NCI-H2029 treated with DMSO at 0.1 percent for 48 hours (cell line): ENCODE measurements at regions not wholly inside any gene's neighbourhood (a gene's known extent, or its start where the extent isn't known, plus 50 kb on each side); places are given as distances from the start of the nearest gene placed in this dataset.
"Not testable (repeated sequence)": the region's sequence is repeated elsewhere in the genome, so short reads cannot be mapped to it uniquely, and the experiment has no call there.

Source experiments
- DNase-seq: peaks from one replicate; lab custom pipeline; 2025; lab: John Stamatoyannopoulos, UW

GRCh38 chr11:81986556-81987161 is 747.0 kb downstream of the FAM181B start:
- DNase-seq: no peak

- no peak for DNase-seq
Measured at GRCh38 chr11:81979448-81979847, 754.2 kb downstream of the FAM181B start.

- no peak for DNase-seq
Measured at GRCh38 chr11:81975261-81975900, 758.3 kb downstream of the FAM181B start.

- DNase-seq: no peak
Measured at GRCh38 chr11:81970886-81971285, 762.8 kb downstream of the FAM181B start.

GRCh38 chr11:81967242-81967641 is 766.4 kb downstream of the FAM181B start:
- DNase-seq: no peak

GRCh38 chr11:81966340-81966739 is 767.3 kb downstream of the FAM181B start:
- no peak for DNase-seq

- DNase-seq: no peak
Measured at GRCh38 chr11:81963018-81963417, 770.6 kb downstream of the FAM181B start.

GRCh38 chr11:81960443-81960842 is 773.2 kb downstream of the FAM181B start:
- no peak for DNase-seq

- DNase-seq: no peak
Measured at GRCh38 chr11:81959341-81959740, 774.3 kb downstream of the FAM181B start.

- DNase-seq: not testable (repeated sequence)
Measured at GRCh38 chr11:81954301-81954700, 779.4 kb downstream of the FAM181B start.

GRCh38 chr11:81946831-81947230 is 786.8 kb downstream of the FAM181B start:
- DNase-seq: no peak

GRCh38 chr11:81942646-81943045 is 791.0 kb downstream of the FAM181B start:
- no peak for DNase-seq

GRCh38 chr11:81941998-81942397 is 791.7 kb downstream of the FAM181B start:
- DNase-seq: no peak

- DNase-seq: no peak
Measured at GRCh38 chr11:81932303-81932702, 801.4 kb downstream of the FAM181B start.

GRCh38 chr11:81920205-81920604 is 813.5 kb downstream of the FAM181B start:
- DNase-seq: no peak

- no peak for DNase-seq
Measured at GRCh38 chr11:81916451-81916850, 817.2 kb downstream of the FAM181B start.

- DNase-seq: no peak
Measured at GRCh38 chr11:81915045-81915444, 818.6 kb downstream of the FAM181B start.

GRCh38 chr11:81913793-81914192 is 819.9 kb downstream of the FAM181B start:
- no peak for DNase-seq

GRCh38 chr11:81907996-81908395 is 825.7 kb downstream of the FAM181B start:
- no peak for DNase-seq

- DNase-seq: no peak
Measured at GRCh38 chr11:81899156-81899555, 834.5 kb downstream of the FAM181B start.

GRCh38 chr11:81897639-81898038 is 836.0 kb downstream of the FAM181B start:
- DNase-seq: no peak

GRCh38 chr11:81895258-81895657 is 838.4 kb downstream of the FAM181B start:
- DNase-seq: no peak

GRCh38 chr11:81892770-81893635 is 840.7 kb downstream of the FAM181B start:
- DNase-seq: no peak
